ENCODE measurements at regions not wholly inside any gene's neighbourhood (a gene's known extent, or its start where the extent isn't known, plus 50 kb on each side); places are given as distances from the start of the nearest gene placed in this dataset.
"Not testable (repeated sequence)": the region's sequence is repeated elsewhere in the genome, so short reads cannot be mapped to it uniquely, and the experiment has no call there.

GRCh38 chr1:55544826-55545225 is 329.7 kb upstream of the USP24 start:
- no peak for DNase-seq

- DNase-seq, result no peak
Measured at GRCh38 chr1:55542901-55543504, 327.8 kb upstream of the USP24 start.

- DNase-seq, result no peak
Measured at GRCh38 chr1:55541296-55541695, 326.1 kb upstream of the USP24 start.

GRCh38 chr1:55539652-55540512 is 324.7 kb upstream of the USP24 start:
- no peak for DNase-seq

DNA sequence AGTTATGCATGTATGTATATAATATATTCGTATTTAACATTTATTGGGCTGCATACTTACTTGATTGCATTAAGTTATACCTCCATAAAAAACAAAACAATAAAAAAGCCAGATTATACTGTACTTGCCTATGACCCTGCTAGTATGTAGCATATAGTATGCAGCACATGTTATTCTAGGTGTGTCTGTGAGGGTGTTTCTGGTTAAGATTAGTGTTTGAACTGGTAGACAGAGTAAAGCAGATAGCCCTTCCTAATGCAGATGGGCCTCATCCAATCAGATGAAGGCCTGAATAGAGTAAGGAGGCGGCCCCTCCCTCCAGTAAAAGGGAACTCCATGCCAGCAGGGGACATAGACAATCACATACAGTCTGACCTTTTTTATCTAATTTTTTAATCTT is 323.3 kb upstream of the USP24 start:
- DNase-seq, result no peak

DNA sequence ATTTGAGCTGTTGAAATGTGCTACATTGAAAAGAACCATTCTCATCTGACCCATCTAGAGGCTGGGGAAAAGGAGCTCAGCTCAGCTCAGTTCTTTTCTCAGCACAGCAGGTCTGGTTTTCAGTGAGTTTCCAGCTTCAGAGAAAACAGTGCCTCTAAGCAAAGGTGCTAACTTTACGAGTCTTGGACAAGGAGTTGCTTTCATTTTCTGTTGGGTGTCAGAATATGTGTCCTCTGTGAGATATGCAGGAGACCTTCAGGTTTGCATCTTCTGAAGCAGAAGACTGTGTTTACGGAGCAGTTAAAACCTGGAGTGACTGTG is 321.3 kb upstream of the USP24 start:
- DNase-seq, result no peak

- DNase-seq, result no peak
Measured at GRCh38 chr1:55535724-55536544, 320.8 kb upstream of the USP24 start.

GRCh38 chr1:55534565-55535121 is 319.5 kb upstream of the USP24 start:
- no peak for DNase-seq

DNA sequence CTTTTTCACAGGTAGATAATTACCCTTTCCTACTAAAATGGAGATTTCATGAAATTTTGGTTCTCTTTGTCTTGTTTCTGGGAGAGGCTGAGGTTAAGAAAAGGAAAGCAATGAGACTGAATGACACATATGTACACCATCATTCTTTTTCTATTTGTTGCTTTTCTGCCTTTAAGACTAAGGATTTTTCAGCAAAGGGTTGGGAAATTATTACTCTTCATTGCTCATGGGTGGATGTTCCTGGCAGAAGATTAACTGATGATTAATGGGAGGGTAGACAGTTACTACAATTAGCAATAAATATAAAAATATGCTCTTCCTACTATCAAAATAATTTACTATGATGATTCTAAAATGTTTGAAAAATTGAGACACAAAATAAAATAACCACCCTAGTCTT is 316.5 kb upstream of the USP24 start:
- DNase-seq, result no peak

DNA sequence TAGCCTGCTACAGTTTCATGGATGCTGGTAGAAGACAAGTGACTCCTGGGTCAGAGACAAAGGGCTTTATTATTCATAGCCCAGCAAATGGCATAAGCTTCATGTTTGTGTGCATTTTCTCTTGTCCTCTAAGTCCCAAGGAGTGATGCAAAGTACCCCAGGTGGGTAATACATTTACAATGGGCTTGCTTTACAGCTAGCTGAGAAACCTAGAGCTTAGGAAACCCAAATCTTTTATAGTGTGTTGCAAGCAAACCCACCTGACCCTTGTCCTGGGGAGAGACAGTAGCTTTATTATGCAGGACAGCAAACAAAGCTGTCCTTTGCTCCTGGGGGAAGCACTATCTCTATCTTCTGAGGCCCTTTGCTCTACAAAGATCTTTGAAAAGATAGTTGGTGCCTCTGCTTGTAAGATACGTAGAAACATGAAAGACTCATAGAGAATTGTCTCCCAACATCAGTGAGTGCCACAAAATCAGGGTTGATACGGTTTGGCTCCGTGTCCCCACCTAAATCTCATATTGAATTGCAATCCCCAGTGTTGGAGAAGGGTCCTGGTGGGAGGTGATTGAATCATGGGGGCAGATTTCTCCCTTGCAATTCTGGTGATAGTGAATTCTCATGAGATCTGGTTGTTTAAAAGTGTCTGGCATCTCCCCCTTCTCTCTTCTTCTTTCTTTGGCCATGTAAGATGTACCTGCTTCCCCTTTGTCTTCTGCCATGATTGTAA is 315.8 kb upstream of the USP24 start:
- DNase-seq, result no peak

DNA sequence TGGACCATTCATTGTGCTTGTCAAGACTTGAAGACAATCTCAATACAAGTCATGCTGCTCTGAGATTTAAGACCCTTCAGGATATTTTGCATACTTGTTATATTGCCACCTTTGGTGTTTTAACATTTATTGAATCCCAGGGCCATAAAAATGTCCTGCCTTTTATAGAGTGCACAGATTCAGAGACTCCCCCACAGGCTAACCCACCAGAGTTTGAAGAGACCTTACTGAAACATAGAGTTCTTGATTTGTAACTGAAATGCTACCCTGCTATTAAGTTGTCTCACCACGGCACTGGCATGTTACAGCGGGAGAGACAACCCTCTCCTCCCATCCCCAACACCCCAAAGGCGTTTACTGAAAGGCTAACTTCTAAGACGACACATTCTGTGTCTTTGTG is 313.9 kb upstream of the USP24 start:
- DNase-seq, result no peak

- DNase-seq, result no peak
Measured at GRCh38 chr1:55527831-55528230, 312.7 kb upstream of the USP24 start.

DNA sequence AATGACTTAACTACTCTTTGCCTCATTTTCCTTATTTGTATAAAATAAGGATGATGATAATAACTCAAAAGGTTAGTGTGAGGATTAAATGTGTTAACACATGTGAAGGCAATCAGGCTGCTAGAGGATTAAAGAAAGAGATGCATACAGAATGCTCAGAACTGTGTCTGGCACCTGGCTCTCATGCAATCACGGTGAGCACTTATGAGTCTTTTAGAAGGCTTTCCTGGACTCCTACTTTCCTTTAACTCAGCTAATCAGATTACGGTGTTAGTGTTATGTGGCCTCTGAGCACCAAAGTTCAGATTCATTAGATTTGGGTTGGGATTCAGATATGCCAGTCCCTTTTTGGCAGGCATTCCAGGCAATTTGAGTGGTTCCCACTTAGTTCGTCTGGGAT is 311.6 kb upstream of the USP24 start:
- no peak for DNase-seq

GRCh38 chr1:55524006-55524405 is 308.8 kb upstream of the USP24 start:
- DNase-seq, result no peak

GRCh38 chr1:55522982-55523381 is 307.8 kb upstream of the USP24 start:
- DNase-seq, result no peak

GRCh38 chr1:55522353-55522903 is 307.3 kb upstream of the USP24 start:
- DNase-seq, result no peak

DNA sequence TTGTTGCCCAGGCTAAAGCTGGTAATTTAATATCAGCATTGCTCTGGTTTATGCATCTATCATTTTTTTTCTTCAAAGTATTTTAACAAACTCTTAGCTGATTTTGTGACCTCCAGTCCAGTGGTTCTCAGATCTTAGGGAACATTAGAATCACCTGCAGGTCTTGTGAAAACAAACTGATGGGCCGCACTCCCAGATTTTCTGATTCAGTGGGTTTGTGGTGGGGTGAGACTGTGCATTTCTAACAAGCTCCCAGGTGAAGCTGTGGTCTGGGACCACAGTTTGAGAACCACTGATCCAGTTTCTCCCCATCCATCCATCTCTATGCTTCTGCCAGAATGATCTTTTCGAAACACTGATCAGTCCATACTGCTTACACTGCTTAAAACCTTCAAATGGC is 305.7 kb upstream of the USP24 start:
- no peak for DNase-seq

GRCh38 chr1:55519937-55520683 is 304.9 kb upstream of the USP24 start:
- no peak for DNase-seq

DNA sequence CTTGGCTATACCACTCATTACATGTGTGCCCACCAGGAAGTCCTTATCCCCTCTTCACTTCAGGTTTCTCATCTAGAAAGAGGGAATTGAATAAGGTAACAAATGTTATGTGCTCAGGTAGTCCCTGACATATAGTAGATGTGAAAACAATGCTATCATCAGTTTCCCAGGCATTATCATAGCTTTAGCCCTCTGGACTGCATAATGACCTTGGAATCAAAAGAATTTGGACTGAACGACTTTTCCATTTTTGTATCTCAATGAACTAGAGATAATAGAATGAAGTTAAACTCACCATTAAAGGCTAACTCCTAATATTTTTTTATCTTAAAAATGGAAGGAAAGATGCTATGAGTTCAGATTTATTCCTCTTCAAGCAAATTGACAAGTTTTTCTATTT is 304.1 kb upstream of the USP24 start:
- DNase-seq, result no peak

DNA sequence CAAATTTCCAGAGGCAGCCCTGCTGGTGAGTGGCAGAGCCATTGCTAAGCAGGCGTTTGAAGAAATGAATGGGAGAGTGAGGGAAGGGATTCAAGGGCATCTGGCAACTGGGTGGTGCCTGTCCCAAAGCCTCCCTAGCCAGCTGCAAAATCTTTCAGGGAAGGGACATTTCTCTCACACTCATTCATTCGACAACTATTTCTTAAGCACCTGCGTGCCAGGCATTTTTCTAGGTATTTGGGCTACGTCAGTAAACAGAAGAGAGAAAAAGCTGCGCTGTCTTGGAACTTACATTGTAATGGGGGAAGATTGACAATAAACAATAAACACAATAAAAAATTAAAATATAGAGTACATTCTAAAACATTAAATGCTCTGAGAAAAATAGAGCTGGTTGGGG is 301.9 kb upstream of the USP24 start:
- no peak for DNase-seq

DNA sequence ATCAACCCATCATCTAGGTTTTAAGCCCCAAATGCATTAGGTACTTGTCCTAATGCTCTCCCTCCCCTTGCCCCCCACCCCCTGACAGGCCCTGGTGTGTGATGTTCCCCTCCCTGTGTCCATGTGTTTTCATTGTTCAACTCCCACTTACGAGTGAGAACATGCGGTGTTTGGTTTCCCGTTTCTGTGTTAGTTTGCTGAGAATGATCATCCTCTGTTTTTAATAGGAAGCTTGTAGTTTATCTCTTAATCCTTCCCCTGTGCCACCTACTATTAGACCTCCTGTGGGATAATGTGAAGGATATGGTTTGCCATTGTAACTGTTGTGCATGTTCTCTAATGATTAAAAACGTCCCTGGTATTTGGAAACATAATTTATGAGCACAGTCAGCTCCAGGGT is 299.4 kb upstream of the USP24 start:
- DNase-seq, result not testable (repeated sequence)

- DNase-seq, result no peak
Measured at GRCh38 chr1:55512466-55512865, 297.3 kb upstream of the USP24 start.
